ENCODE measurements at regions not wholly inside any gene's neighbourhood (a gene's known extent, or its start where the extent isn't known, plus 50 kb on each side); places are given as distances from the start of the nearest gene placed in this dataset.

DNA sequence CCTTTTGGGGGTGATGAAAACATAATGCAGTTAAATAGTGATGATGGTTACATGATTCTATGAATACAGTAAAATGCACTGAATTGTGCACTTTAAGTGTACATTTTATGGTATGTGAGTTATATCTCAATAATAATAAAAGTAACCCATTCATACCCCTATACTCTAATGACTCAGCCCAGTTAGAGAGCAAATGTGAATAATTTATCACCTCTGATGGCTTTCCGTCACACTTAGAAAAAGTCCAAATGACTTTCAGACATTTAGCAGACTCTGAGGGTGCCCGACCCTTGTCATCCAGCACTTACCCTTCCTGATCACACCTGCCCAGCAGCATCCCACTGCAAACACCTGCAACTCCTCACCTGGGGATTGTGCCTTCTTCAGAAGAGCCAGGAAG is 148.1 kb upstream of the MAF start:
- no peak for DNase-seq (ENCODE audit: extremely low read depth in 1 of 2, low read depth in 1 of 2)

DNA sequence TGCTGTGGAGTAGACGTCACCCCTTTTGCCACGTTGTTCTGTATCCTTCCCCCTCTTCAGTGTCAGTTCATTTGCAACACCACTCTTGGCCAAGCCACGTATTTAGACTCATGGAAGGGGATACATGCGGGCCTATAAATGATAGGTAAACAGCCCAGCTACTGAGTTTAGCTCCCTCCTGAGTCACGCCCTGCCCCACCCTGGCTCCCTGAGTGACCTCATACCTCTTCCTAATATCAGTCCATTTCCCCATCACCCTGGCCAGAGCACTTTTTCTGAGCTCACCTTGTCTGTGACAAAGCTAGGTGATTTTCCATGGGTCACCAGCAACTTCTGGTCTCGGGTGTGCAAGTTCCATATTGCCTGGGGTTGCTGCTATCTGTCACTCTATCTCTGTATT is 147.2 kb upstream of the MAF start:
- no peak for DNase-seq (ENCODE audit: extremely low read depth in 1 of 2, low read depth in 1 of 2)

DNA sequence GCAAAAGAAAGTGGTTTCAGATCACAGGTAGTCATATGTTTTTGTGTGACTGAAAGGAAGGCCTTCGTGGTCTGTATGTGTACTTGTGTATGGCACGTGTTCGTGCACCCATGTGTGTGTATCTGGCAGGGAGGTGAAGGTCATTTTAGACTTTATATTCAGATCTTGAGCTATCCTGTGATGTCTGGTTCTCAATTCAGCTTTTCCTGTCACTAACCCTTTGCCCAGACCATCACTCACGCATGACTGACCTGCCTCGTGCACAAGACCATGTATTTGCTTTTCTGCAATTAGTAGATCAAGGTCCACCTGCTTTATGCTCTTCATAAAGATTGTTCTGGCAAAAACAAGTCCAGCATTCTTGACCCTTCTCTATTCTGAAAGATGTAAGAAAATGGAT is 139.7 kb upstream of the MAF start:
- no peak for DNase-seq (ENCODE audit: extremely low read depth in 1 of 2, low read depth in 1 of 2)

GRCh38 chr16:79735271-79735670 is 134.7 kb upstream of the MAF start:
- DNase-seq (ENCODE audit: extremely low read depth in 1 of 2, low read depth in 1 of 2): no peak

- no peak for DNase-seq (ENCODE audit: extremely low read depth in 1 of 2, low read depth in 1 of 2)
Measured at GRCh38 chr16:79734721-79735120, 134.2 kb upstream of the MAF start.

GRCh38 chr16:79728923-79729240 is 128.3 kb upstream of the MAF start:
- DNase-seq (ENCODE audit: extremely low read depth in 1 of 2, low read depth in 1 of 2): no peak

DNA sequence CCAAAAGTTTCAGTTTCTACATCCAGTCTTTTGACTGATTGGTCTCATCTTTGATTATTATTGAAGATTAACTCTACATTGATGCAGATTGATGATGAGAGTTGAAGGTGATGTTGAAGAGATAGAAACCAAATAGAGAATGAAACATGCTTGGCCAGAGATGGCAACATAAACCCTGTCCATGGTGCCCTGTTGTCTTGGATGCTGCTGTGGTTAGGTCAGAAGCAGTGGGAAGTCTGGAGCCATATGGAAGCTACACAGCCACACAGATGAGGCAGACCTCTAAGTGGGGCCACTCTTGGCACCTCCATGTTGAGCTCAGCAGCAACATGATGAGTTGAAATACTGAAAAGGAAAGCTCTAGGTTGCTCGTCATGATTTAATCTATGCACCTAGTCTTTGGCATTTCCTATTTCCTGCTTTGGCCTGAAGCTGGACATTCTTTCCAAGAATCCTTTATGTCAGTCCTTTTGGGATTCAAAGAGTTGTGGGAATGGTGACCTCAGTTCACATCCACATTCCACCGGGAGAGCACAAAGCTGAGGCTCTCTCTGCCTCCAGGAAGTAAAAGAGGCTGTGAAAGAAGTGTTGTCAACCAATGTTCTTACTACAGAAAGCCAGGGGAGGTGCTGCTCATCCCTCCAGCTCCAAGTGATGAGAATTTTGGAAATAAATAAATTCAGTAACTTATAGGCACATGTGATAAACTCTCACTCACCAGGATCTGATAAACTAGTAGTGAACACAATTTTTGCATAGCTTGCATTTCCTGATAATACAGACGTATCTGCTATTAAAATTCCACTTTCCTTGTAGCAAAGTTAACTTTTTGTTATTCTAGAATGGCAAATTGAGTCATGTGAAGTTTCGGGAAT is 127.7 kb upstream of the MAF start:
- DNase-seq (ENCODE audit: extremely low read depth in 1 of 2, low read depth in 1 of 2): no peak

DNA sequence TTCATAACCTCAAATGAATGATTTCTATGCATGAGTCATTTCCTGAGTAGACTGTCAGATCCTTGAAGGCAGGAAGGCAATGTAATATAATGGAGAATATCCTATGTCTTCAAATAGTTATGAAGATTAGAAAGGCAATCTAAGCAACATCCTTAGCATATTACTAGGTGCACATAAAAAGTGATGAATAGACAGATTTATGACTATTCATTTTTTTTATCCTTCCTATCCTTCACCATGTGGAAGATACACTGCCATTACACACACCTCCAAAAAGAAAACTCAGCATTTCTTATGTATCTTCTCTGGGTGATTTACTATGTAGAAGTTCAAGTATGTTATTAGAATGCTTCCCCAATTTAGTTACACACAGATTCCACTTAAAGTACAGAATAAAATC is 126.4 kb upstream of the MAF start:
- no peak for DNase-seq (ENCODE audit: extremely low read depth in 1 of 2, low read depth in 1 of 2)

- no peak for DNase-seq (ENCODE audit: extremely low read depth in 1 of 2, low read depth in 1 of 2)
Measured at GRCh38 chr16:79725051-79725450, 124.5 kb upstream of the MAF start.

GRCh38 chr16:79723583-79724168 is 123.1 kb upstream of the MAF start:
- no peak for DNase-seq (ENCODE audit: extremely low read depth in 1 of 2, low read depth in 1 of 2)

- no peak for DNase-seq (ENCODE audit: extremely low read depth in 1 of 2, low read depth in 1 of 2)
Measured at GRCh38 chr16:79721270-79721669, 120.7 kb upstream of the MAF start.

DNA sequence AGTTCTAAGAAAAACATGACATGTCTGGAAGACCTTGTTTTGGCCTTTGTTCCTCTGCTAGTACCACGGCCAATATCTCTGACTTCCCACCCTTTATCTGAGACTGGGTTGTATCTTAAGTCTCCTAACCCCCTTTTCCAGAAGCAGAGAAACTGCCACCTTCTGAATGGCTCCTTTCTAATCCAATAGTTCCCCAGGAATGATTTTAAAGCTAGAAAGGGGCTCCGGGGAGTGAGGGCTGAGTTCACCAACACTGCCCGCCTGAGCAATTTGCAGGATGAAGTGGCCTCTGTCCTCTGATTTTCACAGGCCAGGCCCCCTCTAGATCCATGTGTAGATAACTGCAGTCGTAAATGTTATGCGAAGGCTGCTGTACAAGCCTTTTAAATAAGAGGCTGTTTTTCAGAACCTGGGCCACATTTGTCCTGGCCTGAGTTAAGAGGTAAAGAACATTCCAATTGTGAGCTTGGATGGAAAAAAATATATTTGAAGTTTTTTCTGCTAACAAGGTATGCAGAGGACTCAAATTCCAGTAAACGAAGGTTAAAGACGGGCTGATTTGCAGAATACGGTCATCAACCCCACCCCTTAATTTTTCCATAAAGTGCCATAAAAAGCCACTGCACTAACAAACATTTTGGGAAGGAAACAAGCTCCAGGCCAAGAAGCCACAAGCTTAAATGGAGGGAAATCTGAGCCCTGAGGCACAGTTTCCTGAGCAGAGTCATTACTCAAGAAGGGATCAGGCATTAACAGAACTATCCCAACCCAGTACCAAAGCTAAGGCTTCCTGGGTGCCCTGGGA is 117.0 kb upstream of the MAF start:
- no peak for DNase-seq (ENCODE audit: extremely low read depth in 1 of 2, low read depth in 1 of 2)

DNA sequence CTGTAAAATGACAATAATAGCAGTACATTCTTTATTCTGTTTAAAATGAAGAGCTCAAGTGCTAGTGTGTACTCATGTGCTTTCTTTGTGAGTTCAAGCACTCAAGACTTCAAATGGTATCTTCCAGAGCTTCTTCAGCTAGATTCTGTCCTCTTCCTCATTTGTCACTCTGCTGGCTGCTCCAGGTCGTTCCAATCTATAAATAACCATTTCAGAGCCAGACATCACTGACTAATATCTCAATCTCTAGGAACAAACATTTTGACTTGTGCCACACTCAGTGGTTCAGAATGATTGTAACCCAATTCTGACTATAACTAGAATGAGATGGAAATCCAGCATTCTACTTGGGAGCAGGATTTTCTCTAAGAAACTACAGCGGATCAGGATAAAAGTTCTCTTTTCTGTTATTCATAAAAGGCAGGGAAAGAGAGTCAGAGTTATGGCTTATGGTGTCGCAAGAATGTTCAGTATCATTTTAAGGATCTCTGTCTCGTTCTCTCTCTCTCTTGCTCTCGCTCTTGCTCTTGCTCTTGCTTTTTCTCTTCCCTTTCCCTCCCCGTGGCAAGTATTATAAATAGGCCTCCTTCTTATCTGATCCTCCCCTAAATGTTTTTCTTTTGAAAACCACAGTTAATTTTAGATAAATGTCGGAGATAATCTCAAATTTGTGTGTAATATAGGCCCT is 116.3 kb upstream of the MAF start:
- no peak for DNase-seq (ENCODE audit: extremely low read depth in 1 of 2, low read depth in 1 of 2)

- DNase-seq (ENCODE audit: extremely low read depth in 1 of 2, low read depth in 1 of 2): no peak
Measured at GRCh38 chr16:79715061-79715460, 114.5 kb upstream of the MAF start.

DNA sequence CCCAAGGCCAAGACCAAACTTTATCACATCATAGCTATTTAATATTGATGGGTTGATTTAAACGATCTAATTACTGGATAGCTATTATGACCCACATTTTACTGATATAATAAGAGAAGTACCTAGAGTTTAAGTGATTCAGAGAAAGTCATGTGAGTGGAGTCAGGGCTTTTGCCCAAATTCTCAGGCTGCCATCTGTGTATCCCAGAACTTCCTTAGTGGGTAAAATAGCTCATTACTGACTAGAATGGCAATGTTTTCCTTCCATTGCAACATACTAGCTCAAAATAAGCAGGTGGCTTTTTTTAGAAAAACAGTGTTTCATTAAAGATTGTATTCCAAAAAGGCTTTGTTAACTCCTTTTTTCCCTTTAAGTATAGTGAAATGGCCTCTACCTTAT is 113.9 kb upstream of the MAF start:
- DNase-seq (ENCODE audit: extremely low read depth in 1 of 2, low read depth in 1 of 2): no peak

GRCh38 chr16:79713609-79714309 is 113.2 kb upstream of the MAF start:
- DNase-seq (ENCODE audit: extremely low read depth in 1 of 2, low read depth in 1 of 2): no peak

GRCh38 chr16:79712276-79712675 is 111.7 kb upstream of the MAF start:
- no peak for DNase-seq (ENCODE audit: extremely low read depth in 1 of 2, low read depth in 1 of 2)

- no peak for DNase-seq (ENCODE audit: extremely low read depth in 1 of 2, low read depth in 1 of 2)
Measured at GRCh38 chr16:79707876-79708275, 107.3 kb upstream of the MAF start.

GRCh38 chr16:79703066-79703465 is 102.5 kb upstream of the MAF start:
- DNase-seq (ENCODE audit: extremely low read depth in 1 of 2, low read depth in 1 of 2): no peak

DNA sequence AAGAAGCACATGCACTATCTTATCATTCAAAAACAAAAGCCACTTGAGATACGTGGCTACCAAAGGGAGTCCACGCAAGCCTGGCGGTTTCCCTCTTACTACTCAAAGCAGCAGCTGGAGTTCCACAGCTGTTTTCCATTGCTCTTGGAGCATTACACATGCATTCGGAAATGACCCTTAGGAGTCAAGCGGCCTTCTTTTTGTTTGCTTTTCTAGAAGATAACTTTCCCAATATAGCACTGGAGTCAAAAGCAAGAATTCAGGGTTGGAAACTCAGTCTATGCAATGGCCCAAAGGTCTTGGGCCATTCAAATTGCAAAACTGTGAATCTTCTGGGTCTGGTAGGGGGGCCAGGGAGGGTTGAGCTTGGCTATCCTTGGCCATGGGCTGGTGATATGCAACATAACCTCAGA is 97.8 kb upstream of the MAF start:
- DNase-seq (ENCODE audit: extremely low read depth in 1 of 2, low read depth in 1 of 2): no peak

Measured in stimulated activated CD8-positive, alpha-beta memory T cell treated with anti-CD3 and anti-CD28 coated beads, Interleukin-7, amount 100 ng/mL, for 48 hours (primary cell).